Activated naive CD4-positive, alpha-beta T cell treated with Interleukin-2 at 50 U/mL for 16 hours (primary cell): ENCODE measurements at regions not wholly inside any gene's neighbourhood (a gene's known extent, or its start where the extent isn't known, plus 50 kb on each side); places are given as distances from the start of the nearest gene placed in this dataset.

Experiments
- DNase-seq: peaks from one replicate; pipeline ENCODE4 v3.0.0-alpha.2; 2020

GRCh38 chr22:48171271-48171691, 1408.8 kb downstream of the TBC1D22A start:
- no peak for DNase-seq

GRCh38 chr22:48169227-48169626, 1406.8 kb downstream of the TBC1D22A start:
- no peak for DNase-seq

GRCh38 chr22:48167238-48167637, 1404.8 kb downstream of the TBC1D22A start:
- no peak for DNase-seq

- no peak for DNase-seq
These were observed 1398.8 kb downstream of the TBC1D22A start for GRCh38 chr22:48161298-48161697.

GRCh38 chr22:48157676-48158075, 1395.2 kb downstream of the TBC1D22A start:
- DNase-seq, result no peak

GRCh38 chr22:48156603-48157355, 1394.3 kb downstream of the TBC1D22A start:
- DNase-seq, result no peak

- no peak for DNase-seq
These were observed 1393.0 kb downstream of the TBC1D22A start for GRCh38 chr22:48155446-48155845.

GRCh38 chr22:48154943-48155240, 1392.4 kb downstream of the TBC1D22A start:
- DNase-seq, result no peak

GRCh38 chr22:48154169-48154942, 1391.9 kb downstream of the TBC1D22A start:
- no peak for DNase-seq

GRCh38 chr22:48153726-48154125, 1391.3 kb downstream of the TBC1D22A start:
- no peak for DNase-seq

GRCh38 chr22:48152916-48153315, 1390.5 kb downstream of the TBC1D22A start:
- no peak for DNase-seq

GRCh38 chr22:48152164-48152775, 1389.8 kb downstream of the TBC1D22A start:
- DNase-seq, result no peak

GRCh38 chr22:48151641-48152040, 1389.2 kb downstream of the TBC1D22A start:
- DNase-seq, result no peak

- DNase-seq, result no peak
These were observed 1385.4 kb downstream of the TBC1D22A start for GRCh38 chr22:48147831-48148230.

GRCh38 chr22:48147404-48147803, 1385.0 kb downstream of the TBC1D22A start:
- DNase-seq, result no peak

- DNase-seq, result no peak
These were observed 1384.0 kb downstream of the TBC1D22A start for GRCh38 chr22:48146426-48146825.

GRCh38 chr22:48145738-48146137, 1383.3 kb downstream of the TBC1D22A start:
- DNase-seq, result no peak

- DNase-seq, result no peak
These were observed 1381.9 kb downstream of the TBC1D22A start for GRCh38 chr22:48144318-48144717.

- DNase-seq, result no peak
These were observed 1381.4 kb downstream of the TBC1D22A start for GRCh38 chr22:48143856-48144255.

- DNase-seq, result no peak
These were observed 1379.9 kb downstream of the TBC1D22A start for GRCh38 chr22:48142388-48142787.

GRCh38 chr22:48141301-48141700, 1378.9 kb downstream of the TBC1D22A start:
- DNase-seq, result no peak

- no peak for DNase-seq
These were observed 1377.9 kb downstream of the TBC1D22A start for GRCh38 chr22:48140261-48140813.

GRCh38 chr22:48139776-48140175, 1377.3 kb downstream of the TBC1D22A start:
- DNase-seq, result no peak

GRCh38 chr22:48138855-48139254, 1376.4 kb downstream of the TBC1D22A start:
- DNase-seq, result no peak
